ENCODE measurements at regions not wholly inside any gene's neighbourhood (a gene's known extent, or its start where the extent isn't known, plus 50 kb on each side); places are given as distances from the start of the nearest gene placed in this dataset.

GRCh38 chr10:104521901-104522694 lies 119.0 kb upstream of the SORCS3 start:
- H3K4me1 Mint-ChIP-seq (ENCODE audit: low read depth, unreplicated experiment), result no peaks in the 10 kb centered on the region
- ChIA-PET POLR2A (no interaction called here), CTCF (no interaction called here)
- H3K4me3 Mint-ChIP-seq (ENCODE audit: unreplicated experiment), result no peak overlapping the region
- no peak for DNase-seq
- no peak for TF ChIP-seq CTCF (IDR thresholded peaks at IDR 0.05; ENCODE audit: insufficient read depth in 1 of 2, low read depth in 1 of 2, low read length in 1 of 2, severe bottlenecking in 1 of 2, unreplicated experiment in 1 of 2)
- intact Hi-C loops (cut with micrococcal nuclease; ENCODE audit: unreplicated experiment), result no loop called here
- no peak overlapping the region for H3K27ac Mint-ChIP-seq (ENCODE audit: unreplicated experiment)
- Histone ChIP-seq H3K9me3 (no peaks in the 10 kb centered on the region), H3K4me3 (ENCODE audit: low read depth, low read length) (no peak overlapping the region), H3K27me3 (replicated peaks; ENCODE audit: control insufficient read depth, insufficient read depth, low read length) (peaks cover 2% of the 10 kb centered on the region; the same call in 1 of the 2 replicates), H3K36me3 (ENCODE audit: control insufficient read depth, insufficient read depth, low read length) (no peaks in the 10 kb centered on the region), H3K4me1 (no peaks in the 10 kb centered on the region)
- no TSS peak for BruUV-seq (replicated peaks)
- peaks cover 6% of the 10 kb centered on the region for H3K27me3 Mint-ChIP-seq (ENCODE audit: insufficient read depth, unreplicated experiment)
- no peaks in the 10 kb centered on the region for H3K36me3 Mint-ChIP-seq (ENCODE audit: insufficient read depth, unreplicated experiment)
- no peaks in the 10 kb centered on the region for H3K9me3 Mint-ChIP-seq (ENCODE audit: unreplicated experiment)

GRCh38 chr10:104526188-104526587 lies 114.9 kb upstream of the SORCS3 start:
- H3K36me3 Mint-ChIP-seq (ENCODE audit: insufficient read depth, unreplicated experiment), result no peaks in the 10 kb centered on the region
- no peak overlapping the region for H3K4me3 Mint-ChIP-seq (ENCODE audit: unreplicated experiment)
- no peak for TF ChIP-seq CTCF (IDR thresholded peaks at IDR 0.05; ENCODE audit: insufficient read depth in 1 of 2, low read depth in 1 of 2, low read length in 1 of 2, severe bottlenecking in 1 of 2, unreplicated experiment in 1 of 2)
- BruUV-seq (replicated peaks), result no TSS peak
- ChIA-PET CTCF (no interaction called here), POLR2A (no interaction called here)
- no peak overlapping the region for H3K27ac Mint-ChIP-seq (ENCODE audit: unreplicated experiment)
- Histone ChIP-seq H3K4me1 (no peaks in the 10 kb centered on the region), H3K27me3 (replicated peaks; ENCODE audit: control insufficient read depth, insufficient read depth, low read length) (peaks cover 2% of the 10 kb centered on the region; the same call in 1 of the 2 replicates), H3K9me3 (no peaks in the 10 kb centered on the region), H3K36me3 (ENCODE audit: control insufficient read depth, insufficient read depth, low read length) (no peaks in the 10 kb centered on the region), H3K4me3 (ENCODE audit: low read depth, low read length) (no peak overlapping the region)
- DNase-seq, result no peak
- no peaks in the 10 kb centered on the region for H3K4me1 Mint-ChIP-seq (ENCODE audit: low read depth, unreplicated experiment)
- intact Hi-C loops (cut with micrococcal nuclease; ENCODE audit: unreplicated experiment), result no loop called here
- H3K9me3 Mint-ChIP-seq (ENCODE audit: unreplicated experiment), result no peaks in the 10 kb centered on the region
- peaks cover 3% of the 10 kb centered on the region for H3K27me3 Mint-ChIP-seq (ENCODE audit: insufficient read depth, unreplicated experiment)

GRCh38 chr10:104527013-104527412 lies 114.1 kb upstream of the SORCS3 start:
- H3K4me1 Mint-ChIP-seq (ENCODE audit: low read depth, unreplicated experiment), result no peaks in the 10 kb centered on the region
- DNase-seq, result no peak
- H3K4me1 ChIP-seq, result no peaks in the 10 kb centered on the region
- H3K9me3 ChIP-seq, result no peaks in the 10 kb centered on the region
- ChIA-PET POLR2A (no interaction called here), CTCF (no interaction called here)
- no peak overlapping the region for H3K27ac Mint-ChIP-seq (ENCODE audit: unreplicated experiment)
- no peak for TF ChIP-seq CTCF (IDR thresholded peaks at IDR 0.05; ENCODE audit: insufficient read depth in 1 of 2, low read depth in 1 of 2, low read length in 1 of 2, severe bottlenecking in 1 of 2, unreplicated experiment in 1 of 2)
- BruUV-seq (replicated peaks), result no TSS peak
- no peak overlapping the region for H3K4me3 ChIP-seq (ENCODE audit: low read depth, low read length)
- no peaks in the 10 kb centered on the region for H3K36me3 ChIP-seq (ENCODE audit: control insufficient read depth, insufficient read depth, low read length)
- H3K27me3 Mint-ChIP-seq (ENCODE audit: insufficient read depth, unreplicated experiment), result peaks cover 3% of the 10 kb centered on the region
- H3K4me3 Mint-ChIP-seq (ENCODE audit: unreplicated experiment), result no peak overlapping the region
- H3K27me3 ChIP-seq (replicated peaks; ENCODE audit: control insufficient read depth, insufficient read depth, low read length), result no peaks in the 10 kb centered on the region
- intact Hi-C loops (cut with micrococcal nuclease; ENCODE audit: unreplicated experiment), result no loop called here
- H3K9me3 Mint-ChIP-seq (ENCODE audit: unreplicated experiment), result no peaks in the 10 kb centered on the region
- no peaks in the 10 kb centered on the region for H3K36me3 Mint-ChIP-seq (ENCODE audit: insufficient read depth, unreplicated experiment)
